K562 (cell line): ENCODE measurements at regions not wholly inside any gene's neighbourhood (a gene's known extent, or its start where the extent isn't known, plus 50 kb on each side); places are given as distances from the start of the nearest gene placed in this dataset.

Experiments used
- ATAC-seq: fragments of 200-7000 bp; cut with Tn5 transposase; 3 replicates; pipeline ENCODE4 v1.9.1; 2020; ENCODE audit warnings: moderate library complexity
- BruUV-seq: library from RNA; stranded (reverse); fragments of 400-500 nt; replicated peaks from 2 replicates; lab custom pipeline; 2021; lab: Mats Ljungman, UMichigan
- CTCF ChIA-PET: fragments of 300-600 bp; formaldehyde crosslinking; extraction: SDS; loops from one replicate; lab custom pipeline; 2021; ENCODE audit warnings: low intra/inter-chr PET ratio; lab: Yijun Ruan, JAX
- POLR2A ChIA-PET: fragments of 300-600, 350-650 bp; sonication (Branson Sonifier 250); formaldehyde crosslinking; extraction: SDS; loops from one replicate; lab custom pipeline; 2021; ENCODE audit warnings: antibody characterized with exemption, inconsistent platforms; lab: Yijun Ruan, JAX
- DNase-seq, 4 experiments: peaks; one replicate each; pipeline versions ENCODE4 v3.0.0 to v3.0.0-alpha.2; 2011 to 2018; ENCODE audit warnings: low spot score in 3 of 4, mixed read lengths in 3 of 4; ENCODE audit errors: extremely low read depth in 1 of 4
- FAIRE-seq: peaks from 2 replicates; lab custom pipeline; 2011; peaks lifted over from hg19 to GRCh38; lab: Jason Lieb, UNC
- H2AFZ ChIP-seq: 2 replicates; pipeline ENCODE4 v1.6.0; 2011; ENCODE audit warnings: low read depth, low read length, control low read depth, inconsistent platforms
- H3K27ac ChIP-seq: fragments of 200-600 bp; 3 replicates; pipeline ENCODE4 v1.8.0; 2011; ENCODE audit warnings: low read depth, mild to moderate bottlenecking, control low read depth, inconsistent platforms, low read length, moderate library complexity, mixed read lengths; ENCODE audit errors: extremely low read depth
- H3K27me3 ChIP-seq, 2 experiments: fragments of 300-600 bp in 1 of 2; 2 replicates in 1 of 2; 3 replicates in 1 of 2; pipeline versions ENCODE4 v1.6.0 to v1.8.0; 2011; ENCODE audit warnings: inconsistent platforms in 2 of 2, low read length in 2 of 2, mild to moderate bottlenecking in 1 of 2, mixed read lengths in 1 of 2, moderate library complexity in 1 of 2; ENCODE audit not compliant: control insufficient read depth in 2 of 2, insufficient read depth in 2 of 2
- H3K36me3 ChIP-seq: fragments of 300-600 bp; 3 replicates; pipeline ENCODE4 v1.8.0; 2011; ENCODE audit warnings: mild to moderate bottlenecking, low read length, inconsistent platforms; ENCODE audit not compliant: control insufficient read depth, insufficient read depth
- H3K4me1 ChIP-seq, 2 experiments: fragments of 200-600 bp in 1 of 2; replicated peaks in 1 of 2; 2 replicates in 1 of 2; 3 replicates in 1 of 2; pipeline versions ENCODE4 v1.5.1 to v1.8.0; 2011; ENCODE audit warnings: inconsistent platforms in 2 of 2, low read length in 2 of 2, mild to moderate bottlenecking in 1 of 2, mixed read lengths in 1 of 2, moderate library complexity in 1 of 2; ENCODE audit not compliant: control insufficient read depth in 2 of 2, insufficient read depth in 2 of 2
- H3K4me2 ChIP-seq: 2 replicates; pipeline ENCODE4 v1.6.1; 2011; ENCODE audit warnings: low read length, control low read depth, inconsistent platforms, mixed read lengths; ENCODE audit not compliant: insufficient read depth
- H3K4me3 ChIP-seq: fragments of 200-600 bp; sonication (generic), shearing (Covaris generic); 2 replicates; pipeline ENCODE4 v1.5.1; 2016; ENCODE audit warnings: control low read depth, inconsistent platforms
- H3K79me2 ChIP-seq: fragments of 200-600 bp; 3 replicates; pipeline ENCODE4 v1.8.0; 2011; ENCODE audit warnings: low read length, inconsistent platforms; ENCODE audit not compliant: control insufficient read depth, insufficient read depth
- H3K9ac ChIP-seq, 2 experiments: 2 replicates each; pipeline versions ENCODE4 v1.6.0 to v1.6.1; 2011; ENCODE audit warnings: low read depth in 2 of 2, low read length in 2 of 2, control low read depth in 1 of 2, inconsistent platforms in 1 of 2, mild to moderate bottlenecking in 1 of 2, mixed read lengths in 1 of 2; ENCODE audit not compliant: insufficient read depth in 1 of 2
- H3K9me1 ChIP-seq: one replicate; pipeline ENCODE4 v1.6.0; 2011; ENCODE audit warnings: inconsistent platforms, mild to moderate bottlenecking, low read length, moderate library complexity; ENCODE audit not compliant: control insufficient read depth, insufficient read depth
- H3K9me3 ChIP-seq: replicated peaks from 2 replicates; pipeline ENCODE4 v1.5.1; 2011; ENCODE audit warnings: low read depth, low read length, inconsistent platforms; ENCODE audit not compliant: control insufficient read depth, insufficient read depth
- H4K20me1 ChIP-seq: replicated peaks from 2 replicates; pipeline ENCODE4 v1.6.1; 2011; ENCODE audit warnings: low read length, inconsistent platforms, mixed read lengths; ENCODE audit not compliant: control insufficient read depth, insufficient read depth
- CLOCK ChIP-seq: fragments of 250-450 bp; sonication (Bioruptor Pico); IDR thresholded peaks from 2 replicates; pipeline ENCODE4 v1.4.0; 2020; ENCODE audit warnings: mild to moderate bottlenecking, moderate library complexity, borderline replicate concordance
- KAT2B ChIP-seq: IDR thresholded peaks from one replicate; pipeline ENCODE4 v1.6.1; 2012; ENCODE audit warnings: low read depth, mild to moderate bottlenecking, control low read depth, inconsistent platforms, low read length, moderate library complexity
- NCOA6 ChIP-seq: fragments of 450-650 bp; IDR thresholded peaks from 2 replicates; pipeline ENCODE4 v1.6.1; 2017; ENCODE audit warnings: mild to moderate bottlenecking
- SRSF3 ChIP-seq: fragments of 200-400 bp; formaldehyde crosslinking; IDR thresholded peaks from 2 replicates; pipeline ENCODE4 v1.6.1; 2016; ENCODE audit warnings: mild to moderate bottlenecking, low read length, moderate library complexity; ENCODE audit not compliant: insufficient read depth
- TFAM ChIP-seq: fragments of 250-450 bp; sonication (Bioruptor Pico); conservative IDR thresholded peaks from 2 replicates; pipeline ENCODE4 v1.5.0; 2021; ENCODE audit warnings: mild to moderate bottlenecking, moderate library complexity
- ZBTB8A ChIP-seq: fragments of 450-650 bp; IDR thresholded peaks from 2 replicates; pipeline ENCODE4 v1.6.1; 2018; ENCODE audit warnings: mild to moderate bottlenecking, moderate library complexity; ENCODE audit not compliant: partially characterized antibody
- ZNF232 ChIP-seq: sonication (generic); formaldehyde crosslinking; IDR thresholded peaks from 2 replicates; pipeline ENCODE4 v1.8.0; 2022; ENCODE audit warnings: mild to moderate bottlenecking, missing genetic modification reagents
- ZNF282 ChIP-seq: sonication (generic); formaldehyde crosslinking; IDR thresholded peaks from 2 replicates; pipeline ENCODE4 v1.8.1; 2023; ENCODE audit warnings: missing genetic modification reagents
- WGBS: fragments of 100-300 bp; shearing (Covaris generic); methylation state at CpG from one replicate; pipeline ENCODE4 v1.1.6; 2016; ENCODE audit warnings: low coverage, mixed read lengths; ENCODE audit not compliant: insufficient coverage; ENCODE audit errors: missing lambda C conversion rate; 5-methylcytosine and 5-hydroxymethylcytosine counted together
- in situ Hi-C: fragments of 300-500 bp; cut with MboI; formaldehyde crosslinking; loops from 4 replicates; pipeline ENCODE4 v1.15.0; 2018; ENCODE audit warnings: inconsistent platforms, mixed read lengths
- intact Hi-C: fragments of 100-400 bp; cut with micrococcal nuclease; formaldehyde crosslinking; loops from 2 replicates; pipeline ENCODE4 v1.14.2; 2022
- TF ChIP-seq, protein P1 (sequence below): fragments of 450-650 bp; formaldehyde crosslinking; IDR thresholded peaks from 2 replicates; pipeline ENCODE4 v1.4.0; 2020; ENCODE audit warnings: mild to moderate bottlenecking, moderate library complexity
- TF ChIP-seq, protein P2 (sequence below): IDR thresholded peaks from 2 replicates; pipeline ENCODE4 v1.6.1; 2011; ENCODE audit not compliant: insufficient read length; ENCODE audit errors: extremely low read depth

DNA sequence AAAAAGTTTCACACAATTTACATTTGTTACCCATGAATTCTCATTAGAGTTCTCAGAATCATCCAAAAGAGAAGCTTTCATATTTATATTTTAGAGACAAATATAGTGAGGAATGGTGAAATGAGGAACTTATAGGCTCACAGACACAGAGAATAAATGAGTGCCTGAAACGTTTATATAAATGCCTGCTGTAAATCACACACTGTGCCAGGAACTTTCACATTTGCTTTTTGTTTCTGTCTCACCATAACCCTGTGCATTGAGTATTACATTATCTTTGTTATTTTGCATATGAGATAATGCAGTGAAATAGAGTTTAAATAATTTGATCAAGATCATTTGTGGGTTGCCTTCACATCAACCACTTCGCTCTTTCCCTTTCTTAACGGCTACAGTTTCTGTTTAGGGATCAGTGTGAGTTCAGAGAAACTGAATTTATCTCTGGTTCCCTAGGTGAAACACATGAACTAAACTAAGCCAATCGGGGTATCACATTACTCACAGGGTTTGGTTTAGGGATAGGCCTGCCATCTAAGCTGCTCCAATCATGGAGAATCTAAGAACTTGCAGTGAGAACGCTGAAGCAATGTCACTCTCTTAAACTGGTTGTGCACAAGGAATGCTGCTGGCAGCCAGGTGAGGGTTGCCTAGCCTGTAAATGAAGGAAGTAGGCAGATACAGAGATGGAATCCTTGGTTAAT lies 1339.2 kb upstream of the TENM4 start (continued):
- no peak for TF ChIP-seq KAT2B
- TF ChIP-seq SRSF3, result no peak
- TF ChIP-seq CLOCK (CRISPR knock-in tag), result no peak
- TF ChIP-seq, protein P1, sequence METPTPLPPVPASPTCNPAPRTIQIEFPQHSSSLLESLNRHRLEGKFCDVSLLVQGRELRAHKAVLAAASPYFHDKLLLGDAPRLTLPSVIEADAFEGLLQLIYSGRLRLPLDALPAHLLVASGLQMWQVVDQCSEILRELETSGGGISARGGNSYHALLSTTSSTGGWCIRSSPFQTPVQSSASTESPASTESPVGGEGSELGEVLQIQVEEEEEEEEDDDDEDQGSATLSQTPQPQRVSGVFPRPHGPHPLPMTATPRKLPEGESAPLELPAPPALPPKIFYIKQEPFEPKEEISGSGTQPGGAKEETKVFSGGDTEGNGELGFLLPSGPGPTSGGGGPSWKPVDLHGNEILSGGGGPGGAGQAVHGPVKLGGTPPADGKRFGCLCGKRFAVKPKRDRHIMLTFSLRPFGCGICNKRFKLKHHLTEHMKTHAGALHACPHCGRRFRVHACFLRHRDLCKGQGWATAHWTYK (CRISPR knock-in tag), result no peak
- no peak for TF ChIP-seq NCOA6

- no peak overlapping the region for H3K27ac ChIP-seq
- H3K4me2 ChIP-seq, result no peak overlapping the region
- H3K27me3 ChIP-seq, result no peaks in the 10 kb centered on the region
- no TSS peak for BruUV-seq
- intact Hi-C loops (no loop called here), in situ Hi-C loops (no loop called here)
- no peaks in the 10 kb centered on the region for H3K4me1 ChIP-seq
- WGBS, result 0% methylated on average over 3 of the region's 3 CpGs
- TF ChIP-seq ZNF232 (no peak), ZBTB8A (no peak), ZNF282 (CRISPR knock-in tag) (no peak), TFAM (no peak)
- TF ChIP-seq, protein P2, sequence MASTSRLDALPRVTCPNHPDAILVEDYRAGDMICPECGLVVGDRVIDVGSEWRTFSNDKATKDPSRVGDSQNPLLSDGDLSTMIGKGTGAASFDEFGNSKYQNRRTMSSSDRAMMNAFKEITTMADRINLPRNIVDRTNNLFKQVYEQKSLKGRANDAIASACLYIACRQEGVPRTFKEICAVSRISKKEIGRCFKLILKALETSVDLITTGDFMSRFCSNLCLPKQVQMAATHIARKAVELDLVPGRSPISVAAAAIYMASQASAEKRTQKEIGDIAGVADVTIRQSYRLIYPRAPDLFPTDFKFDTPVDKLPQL, result no peak
- DNase-seq (no peak), ATAC-seq (no peak), FAIRE-seq (no peak)
- no peaks in the 10 kb centered on the region for H3K79me2 ChIP-seq
- ChIA-PET CTCF (no interaction called here), POLR2A (no interaction called here)
- no peak overlapping the region for H2AFZ ChIP-seq
- H3K36me3 ChIP-seq, result no peaks in the 10 kb centered on the region
- H3K4me3 ChIP-seq, result no peak overlapping the region
- no peaks in the 10 kb centered on the region for H3K9me3 ChIP-seq
- no peaks in the 10 kb centered on the region for H3K9me1 ChIP-seq
- no peaks in the 10 kb centered on the region for H4K20me1 ChIP-seq
- H3K9ac ChIP-seq, result no peak overlapping the region
These were observed 1338.1 kb upstream of the TENM4 start for GRCh38 chr11:80778941-80779340.
